Neural cell (in vitro differentiated cells): ENCODE measurements at regions not wholly inside any gene's neighbourhood (a gene's known extent, or its start where the extent isn't known, plus 50 kb on each side); places are given as distances from the start of the nearest gene placed in this dataset.
"Not testable (repeated sequence)": the region's sequence is repeated elsewhere in the genome, so short reads cannot be mapped to it uniquely, and the experiment has no call there.

Experiments
- H2AFZ ChIP-seq: fragments of 200-600, 300-800 bp; sonication (generic), shearing (Covaris generic); 2 replicates; pipeline ENCODE4 v1.6.0; 2014; ENCODE audit warnings: low read depth, mild to moderate bottlenecking, antibody characterized with exemption, low read length, moderate library complexity
- H3F3A ChIP-seq: fragments of 200-600 bp; shearing (Covaris generic); 2 replicates; pipeline ENCODE4 v1.6.1; 2016; ENCODE audit warnings: mild to moderate bottlenecking, moderate library complexity, mixed read lengths, antibody characterized with exemption, low read length; ENCODE audit not compliant: insufficient read depth, poor library complexity, severe bottlenecking
- H3K27ac ChIP-seq: fragments of 200-600, 300-800 bp; sonication (generic), shearing (Covaris generic); 2 replicates; pipeline ENCODE4 v1.5.1; 2014; ENCODE audit warnings: mild to moderate bottlenecking, low read length, moderate library complexity
- H3K27me3 ChIP-seq: fragments of 300-800, 200-600 bp; sonication (generic), shearing (Covaris generic); 2 replicates; pipeline ENCODE4 v1.6.0; 2014; ENCODE audit warnings: mild to moderate bottlenecking, low read depth, low read length, moderate library complexity; ENCODE audit not compliant: insufficient read depth
- H3K36me3 ChIP-seq: fragments of 300-800, 200-600 bp; sonication (generic), shearing (Covaris generic); 2 replicates; pipeline ENCODE4 v1.5.1; 2014; ENCODE audit warnings: mild to moderate bottlenecking, antibody characterized with exemption, low read length, moderate library complexity; ENCODE audit not compliant: insufficient read depth
- H3K4me2 ChIP-seq: fragments of 300-800, 200-600 bp; sonication (generic), shearing (Covaris generic); 2 replicates; pipeline ENCODE4 v1.6.0; 2014; ENCODE audit warnings: mild to moderate bottlenecking, low read length
- H3K4me3 ChIP-seq: fragments of 300-800, 200-600 bp; sonication (generic), shearing (Covaris generic); 2 replicates; pipeline ENCODE4 v1.5.1; 2014; ENCODE audit warnings: mild to moderate bottlenecking, low read length, moderate library complexity
- H3K79me2 ChIP-seq: fragments of 200-600 bp; shearing (Covaris generic); replicated peaks from 2 replicates; pipeline ENCODE4 v1.6.0; 2014; ENCODE audit warnings: mild to moderate bottlenecking, low read length, moderate library complexity; ENCODE audit not compliant: insufficient read depth
- H3K9ac ChIP-seq: fragments of 300-800, 200-600 bp; sonication (generic), shearing (Covaris generic); 2 replicates; pipeline ENCODE4 v1.6.1; 2016; ENCODE audit warnings: mild to moderate bottlenecking, low read length, mixed read lengths
- H3K9me2 ChIP-seq: fragments of 200-600 bp; shearing (Covaris generic); 2 replicates; pipeline ENCODE4 v1.6.1; 2016; ENCODE audit warnings: mild to moderate bottlenecking, low read length, mixed read lengths; ENCODE audit not compliant: insufficient read depth
- H3K9me3 ChIP-seq: fragments of 200-600, 300-800 bp; sonication (generic), shearing (Covaris generic); 2 replicates; pipeline ENCODE4 v1.6.1; 2016; ENCODE audit warnings: mild to moderate bottlenecking, mixed run types, low read length, moderate library complexity, mixed read lengths
- H4K20me1 ChIP-seq: fragments of 200-600 bp; shearing (Covaris generic); 2 replicates; pipeline ENCODE4 v1.6.1; 2016; ENCODE audit warnings: mild to moderate bottlenecking, mixed run types; ENCODE audit not compliant: insufficient read depth
- EP300 ChIP-seq: fragments of 450-650 bp; conservative IDR thresholded peaks from 2 replicates; pipeline ENCODE4 v1.6.1; 2014; ENCODE audit warnings: antibody characterized with exemption, mild to moderate bottlenecking, moderate library complexity; ENCODE audit not compliant: poor library complexity, severe bottlenecking
- EZH2 ChIP-seq: fragments of 200-600, 300-800 bp; shearing (Covaris generic), sonication (generic); IDR thresholded peaks from 2 replicates; pipeline ENCODE4 v1.6.1; 2014; ENCODE audit warnings: antibody characterized with exemption, low read length, borderline replicate concordance, mild to moderate bottlenecking; ENCODE audit not compliant: insufficient read depth, poor library complexity, severe bottlenecking
- MXI1 ChIP-seq: fragments of 450-650 bp; conservative IDR thresholded peaks from 2 replicates; pipeline ENCODE4 v1.6.1; 2014; ENCODE audit warnings: antibody characterized with exemption, mild to moderate bottlenecking; ENCODE audit not compliant: poor library complexity, severe bottlenecking
- POLR2AphosphoS5 ChIP-seq: IDR thresholded peaks from 2 replicates; pipeline ENCODE4 v1.6.1; 2012
- RAD21 ChIP-seq: fragments of 450-650 bp; conservative IDR thresholded peaks from 2 replicates; pipeline ENCODE4 v1.6.1; 2014; ENCODE audit warnings: antibody characterized with exemption, mild to moderate bottlenecking, moderate library complexity
- SMC3 ChIP-seq: fragments of 450-650 bp; conservative IDR thresholded peaks from 2 replicates; pipeline ENCODE4 v1.6.1; 2014; ENCODE audit warnings: antibody characterized with exemption, mild to moderate bottlenecking, moderate library complexity; ENCODE audit not compliant: poor library complexity
- TAF1 ChIP-seq: IDR thresholded peaks from 2 replicates; pipeline ENCODE4 v1.6.1; 2012; ENCODE audit warnings: low read depth
- TF ChIP-seq, protein P1 (sequence below): IDR thresholded peaks from 2 replicates; pipeline ENCODE4 v1.6.1; 2012; ENCODE audit warnings: borderline replicate concordance
- TF ChIP-seq, protein P2 (sequence below): fragments of 450-650 bp; IDR thresholded peaks from 2 replicates; pipeline ENCODE4 v1.5.1; 2014; ENCODE audit warnings: antibody characterized with exemption, mild to moderate bottlenecking, moderate library complexity; ENCODE audit not compliant: poor library complexity, severe bottlenecking

GRCh38 chr3:147246906-147247305, 159.4 kb downstream of the ZIC4 start:
- H2AFZ ChIP-seq, result no peak overlapping the region

DNA sequence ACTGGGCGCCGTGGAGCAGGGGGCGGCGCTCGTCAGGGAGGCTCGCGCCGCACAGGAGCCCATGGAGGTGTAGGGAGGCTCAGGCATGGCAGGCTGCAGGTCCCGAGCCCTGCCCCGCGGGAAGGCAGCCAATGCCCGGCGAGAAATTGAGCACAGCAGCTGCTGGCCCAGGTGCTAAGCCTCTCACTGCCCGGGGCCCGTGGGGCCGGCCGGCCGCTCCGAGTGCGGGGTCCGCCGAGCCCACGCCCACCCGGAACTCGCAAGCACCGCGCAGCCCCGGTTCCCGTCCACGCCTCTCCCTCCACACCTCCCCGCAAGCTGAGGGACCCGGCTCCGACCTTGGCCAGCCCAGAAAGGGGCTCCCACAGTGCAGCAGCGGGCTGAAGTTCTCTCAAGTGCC, 160.7 kb downstream of the ZIC4 start:
- not testable (repeated sequence) for H3K36me3 ChIP-seq, H3K9me2 ChIP-seq, H2AFZ ChIP-seq, H3K27ac ChIP-seq, H3F3A ChIP-seq, H3K9me3 ChIP-seq, H3K79me2 ChIP-seq, H3K4me2 ChIP-seq, H4K20me1 ChIP-seq, H3K4me3 ChIP-seq, H3K27me3 ChIP-seq, H3K9ac ChIP-seq

More at GRCh38 chr3:147246906-147247305, 159.4 kb downstream of the ZIC4 start:
- H3K4me2 ChIP-seq, result no peak overlapping the region
- no peak overlapping the region for H3K9ac ChIP-seq
- H3F3A ChIP-seq, result no peaks in the 10 kb centered on the region
- H3K4me3 ChIP-seq, result no peak overlapping the region
- no peaks in the 10 kb centered on the region for H3K27me3 ChIP-seq
- H3K79me2 ChIP-seq, result no peaks in the 10 kb centered on the region
- H3K9me3 ChIP-seq, result no peaks in the 10 kb centered on the region
- H3K36me3 ChIP-seq, result no peaks in the 10 kb centered on the region
- H4K20me1 ChIP-seq, result no peaks in the 10 kb centered on the region
- H3K27ac ChIP-seq, result no peak overlapping the region
- no peaks in the 10 kb centered on the region for H3K9me2 ChIP-seq
- TF ChIP-seq POLR2AphosphoS5, result no peak
- TF ChIP-seq EP300, result no peak
- no peak for TF ChIP-seq EZH2
- no peak for TF ChIP-seq MXI1
- TF ChIP-seq TAF1, result no peak
- TF ChIP-seq, protein P1, sequence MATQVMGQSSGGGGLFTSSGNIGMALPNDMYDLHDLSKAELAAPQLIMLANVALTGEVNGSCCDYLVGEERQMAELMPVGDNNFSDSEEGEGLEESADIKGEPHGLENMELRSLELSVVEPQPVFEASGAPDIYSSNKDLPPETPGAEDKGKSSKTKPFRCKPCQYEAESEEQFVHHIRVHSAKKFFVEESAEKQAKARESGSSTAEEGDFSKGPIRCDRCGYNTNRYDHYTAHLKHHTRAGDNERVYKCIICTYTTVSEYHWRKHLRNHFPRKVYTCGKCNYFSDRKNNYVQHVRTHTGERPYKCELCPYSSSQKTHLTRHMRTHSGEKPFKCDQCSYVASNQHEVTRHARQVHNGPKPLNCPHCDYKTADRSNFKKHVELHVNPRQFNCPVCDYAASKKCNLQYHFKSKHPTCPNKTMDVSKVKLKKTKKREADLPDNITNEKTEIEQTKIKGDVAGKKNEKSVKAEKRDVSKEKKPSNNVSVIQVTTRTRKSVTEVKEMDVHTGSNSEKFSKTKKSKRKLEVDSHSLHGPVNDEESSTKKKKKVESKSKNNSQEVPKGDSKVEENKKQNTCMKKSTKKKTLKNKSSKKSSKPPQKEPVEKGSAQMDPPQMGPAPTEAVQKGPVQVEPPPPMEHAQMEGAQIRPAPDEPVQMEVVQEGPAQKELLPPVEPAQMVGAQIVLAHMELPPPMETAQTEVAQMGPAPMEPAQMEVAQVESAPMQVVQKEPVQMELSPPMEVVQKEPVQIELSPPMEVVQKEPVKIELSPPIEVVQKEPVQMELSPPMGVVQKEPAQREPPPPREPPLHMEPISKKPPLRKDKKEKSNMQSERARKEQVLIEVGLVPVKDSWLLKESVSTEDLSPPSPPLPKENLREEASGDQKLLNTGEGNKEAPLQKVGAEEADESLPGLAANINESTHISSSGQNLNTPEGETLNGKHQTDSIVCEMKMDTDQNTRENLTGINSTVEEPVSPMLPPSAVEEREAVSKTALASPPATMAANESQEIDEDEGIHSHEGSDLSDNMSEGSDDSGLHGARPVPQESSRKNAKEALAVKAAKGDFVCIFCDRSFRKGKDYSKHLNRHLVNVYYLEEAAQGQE, result no peak
- TF ChIP-seq, protein P2, sequence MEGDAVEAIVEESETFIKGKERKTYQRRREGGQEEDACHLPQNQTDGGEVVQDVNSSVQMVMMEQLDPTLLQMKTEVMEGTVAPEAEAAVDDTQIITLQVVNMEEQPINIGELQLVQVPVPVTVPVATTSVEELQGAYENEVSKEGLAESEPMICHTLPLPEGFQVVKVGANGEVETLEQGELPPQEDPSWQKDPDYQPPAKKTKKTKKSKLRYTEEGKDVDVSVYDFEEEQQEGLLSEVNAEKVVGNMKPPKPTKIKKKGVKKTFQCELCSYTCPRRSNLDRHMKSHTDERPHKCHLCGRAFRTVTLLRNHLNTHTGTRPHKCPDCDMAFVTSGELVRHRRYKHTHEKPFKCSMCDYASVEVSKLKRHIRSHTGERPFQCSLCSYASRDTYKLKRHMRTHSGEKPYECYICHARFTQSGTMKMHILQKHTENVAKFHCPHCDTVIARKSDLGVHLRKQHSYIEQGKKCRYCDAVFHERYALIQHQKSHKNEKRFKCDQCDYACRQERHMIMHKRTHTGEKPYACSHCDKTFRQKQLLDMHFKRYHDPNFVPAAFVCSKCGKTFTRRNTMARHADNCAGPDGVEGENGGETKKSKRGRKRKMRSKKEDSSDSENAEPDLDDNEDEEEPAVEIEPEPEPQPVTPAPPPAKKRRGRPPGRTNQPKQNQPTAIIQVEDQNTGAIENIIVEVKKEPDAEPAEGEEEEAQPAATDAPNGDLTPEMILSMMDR, result no peak
- TF ChIP-seq RAD21, result no peak
- no peak for TF ChIP-seq SMC3

DNA sequence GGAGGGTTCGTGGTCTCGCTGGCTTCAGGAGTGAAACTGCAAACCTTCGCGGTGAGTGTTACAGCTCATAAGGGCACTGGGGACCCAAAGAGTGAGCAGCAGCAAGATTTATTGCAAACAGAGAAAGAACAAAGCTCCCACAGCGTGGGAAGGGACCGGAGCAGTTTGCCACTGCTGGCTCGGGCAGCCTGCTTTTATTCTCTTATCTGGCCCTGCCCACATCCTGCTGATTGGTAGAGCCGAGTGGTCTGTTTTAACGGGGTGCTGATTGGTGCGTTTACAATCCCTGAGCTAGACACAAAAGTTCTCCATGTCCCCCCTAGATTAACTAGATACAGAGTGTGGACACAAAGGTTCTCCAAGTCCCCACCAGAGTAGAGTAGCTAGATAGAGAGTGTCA, 161.3 kb downstream of the ZIC4 start:
- H3K9ac ChIP-seq, H3K79me2 ChIP-seq, H2AFZ ChIP-seq, H3K4me2 ChIP-seq, H3K27ac ChIP-seq, H4K20me1 ChIP-seq, H3K36me3 ChIP-seq, H3K4me3 ChIP-seq, H3K27me3 ChIP-seq, H3K9me2 ChIP-seq, H3K9me3 ChIP-seq, H3F3A ChIP-seq: not testable (repeated sequence)
